ENCODE measurements at regions not wholly inside any gene's neighbourhood (a gene's known extent, or its start where the extent isn't known, plus 50 kb on each side); places are given as distances from the start of the nearest gene placed in this dataset.
A peak's percentile ranks its signal among the peaks of the same experiment; 100 is the strongest.

- no peak for DNase-seq (ENCODE audit: low read depth in 4 of 4, low spot score in 1 of 4)
Observed at GRCh38 chr6:14429396-14429795, 311.8 kb downstream of the CD83 start.

- no peak for DNase-seq (ENCODE audit: low read depth in 4 of 4, low spot score in 1 of 4)
Observed at GRCh38 chr6:14430218-14430617, 312.6 kb downstream of the CD83 start.

GRCh38 chr6:14431385-14432330 lies 314.1 kb downstream of the CD83 start:
- no peak for DNase-seq (ENCODE audit: low read depth in 4 of 4, low spot score in 1 of 4)

- DNase-seq (ENCODE audit: low read depth in 4 of 4, low spot score in 1 of 4): no peak
Observed at GRCh38 chr6:14434916-14435690, 317.5 kb downstream of the CD83 start.

- DNase-seq (ENCODE audit: low read depth in 4 of 4, low spot score in 1 of 4): no peak
Observed at GRCh38 chr6:14436592-14437132, 319.1 kb downstream of the CD83 start.

- no peak for DNase-seq (ENCODE audit: low read depth in 4 of 4, low spot score in 1 of 4)
Observed at GRCh38 chr6:14439419-14439818, 321.8 kb downstream of the CD83 start.

GRCh38 chr6:14440215-14440910 lies 322.8 kb downstream of the CD83 start:
- DNase-seq (ENCODE audit: low read depth in 4 of 4, low spot score in 1 of 4): no peak

- DNase-seq (ENCODE audit: low read depth in 4 of 4, low spot score in 1 of 4): no peak
Observed at GRCh38 chr6:14440940-14441781, 323.6 kb downstream of the CD83 start.

- DNase-seq (ENCODE audit: low read depth in 4 of 4, low spot score in 1 of 4): no peak
Observed at GRCh38 chr6:14442242-14442641, 324.7 kb downstream of the CD83 start.

GRCh38 chr6:14443629-14444268 lies 326.2 kb downstream of the CD83 start:
- DNase-seq (ENCODE audit: low read depth in 4 of 4, low spot score in 1 of 4): no peak

GRCh38 chr6:14444295-14444972 lies 326.9 kb downstream of the CD83 start:
- no peak for DNase-seq (ENCODE audit: low read depth in 4 of 4, low spot score in 1 of 4)

GRCh38 chr6:14447240-14447639 lies 329.7 kb downstream of the CD83 start:
- DNase-seq (ENCODE audit: low read depth in 4 of 4, low spot score in 1 of 4): no peak

GRCh38 chr6:14448246-14448645 lies 330.7 kb downstream of the CD83 start:
- no peak for DNase-seq (ENCODE audit: low read depth in 4 of 4, low spot score in 1 of 4)

GRCh38 chr6:14450133-14450504 lies 332.5 kb downstream of the CD83 start:
- DNase-seq (ENCODE audit: low read depth in 4 of 4, low spot score in 1 of 4): no peak

- DNase-seq (ENCODE audit: low read depth in 4 of 4, low spot score in 1 of 4): no peak
Observed at GRCh38 chr6:14450578-14450977, 333.0 kb downstream of the CD83 start.

- no peak for DNase-seq (ENCODE audit: low read depth in 4 of 4, low spot score in 1 of 4)
Observed at GRCh38 chr6:14451594-14452374, 334.2 kb downstream of the CD83 start.

- peak in 3 of 4 experiments; percentile 21 to 53 (median 24) for DNase-seq (ENCODE audit: low read depth in 4 of 4, low spot score in 1 of 4)
Observed at GRCh38 chr6:14452567-14453527, 335.3 kb downstream of the CD83 start.
